CD4-positive, alpha-beta T cell (primary cell): ENCODE measurements at regions not wholly inside any gene's neighbourhood (a gene's known extent, or its start where the extent isn't known, plus 50 kb on each side); places are given as distances from the start of the nearest gene placed in this dataset.

Experiments used
- ATAC-seq: fragments of 200-7000 bp; cut with Tn5 transposase; one replicate; pipeline ENCODE4 v1.10.0; 2022; ENCODE audit warnings: mild to moderate bottlenecking; ENCODE audit not compliant: poor library complexity
- CTCF ChIA-PET: fragments of 350-600 bp; sonication (Branson Sonifier 250); formaldehyde crosslinking; loops from one replicate; lab custom pipeline; 2021; ENCODE audit warnings: antibody characterized with exemption, inconsistent platforms; lab: Charles Lee
- POLR2A ChIA-PET: fragments of 350-600 bp; sonication (Branson Sonifier 250); formaldehyde crosslinking; loops from one replicate; lab custom pipeline; 2021; ENCODE audit warnings: antibody characterized with exemption, inconsistent platforms; lab: Charles Lee
- DNase-seq, 14 experiments: peaks; one replicate each; pipeline ENCODE4 v3.0.0-alpha.2; 2013 to 2020; ENCODE audit warnings: mixed read lengths in 2 of 14
- H3K27ac ChIP-seq, 2 donors: one replicate each; pipeline versions ENCODE4 v1.5.1 to v1.7.0; 2013; ENCODE audit warnings: low read length in 2 of 2, low read depth in 1 of 2, mild to moderate bottlenecking in 1 of 2
- H3K27me3 ChIP-seq, 2 experiments: 1 replicate in 1 of 2; 2 replicates in 1 of 2; pipeline versions ENCODE4 v1.6.1 to v1.7.0; 2013; ENCODE audit warnings: low read length in 2 of 2, control low read depth in 1 of 2, mild to moderate bottlenecking in 1 of 2, moderate library complexity in 1 of 2; ENCODE audit not compliant: insufficient read depth in 2 of 2, control insufficient read depth in 1 of 2
- H3K36me3 ChIP-seq: one replicate; pipeline ENCODE4 v1.6.1; 2013; ENCODE audit warnings: low read length, control low read depth; ENCODE audit not compliant: insufficient read depth
- H3K4me1 ChIP-seq: one replicate; pipeline ENCODE4 v1.6.1; 2013; ENCODE audit warnings: low read length, control low read depth; ENCODE audit not compliant: insufficient read depth
- H3K4me3 ChIP-seq: one replicate; pipeline ENCODE4 v1.5.1; 2013; ENCODE audit warnings: mild to moderate bottlenecking, low read length, moderate library complexity
- H3K9me3 ChIP-seq, 2 experiments: 1 replicate in 1 of 2; 2 replicates in 1 of 2; pipeline versions ENCODE4 v1.6.1 to v1.7.0; 2013; ENCODE audit warnings: low read length in 2 of 2, mild to moderate bottlenecking in 2 of 2, control low read depth in 1 of 2, moderate library complexity in 1 of 2; ENCODE audit not compliant: control insufficient read depth in 1 of 2, insufficient read depth in 1 of 2
- H3K27ac Mint-ChIP-seq: one replicate; pipeline ENCODE4 v1.8.0; 2020; ENCODE audit warnings: mixed read lengths
- H3K27me3 Mint-ChIP-seq: one replicate; pipeline ENCODE4 v1.8.0; 2021; ENCODE audit warnings: mixed read lengths
- H3K36me3 Mint-ChIP-seq: one replicate; pipeline ENCODE4 v1.8.0; 2021; ENCODE audit warnings: low read depth, mixed read lengths
- H3K4me1 Mint-ChIP-seq: one replicate; pipeline ENCODE4 v1.8.0; 2021; ENCODE audit warnings: low read depth, mixed read lengths
- H3K4me3 Mint-ChIP-seq: one replicate; pipeline ENCODE4 v1.8.0; 2020; ENCODE audit warnings: mild to moderate bottlenecking, mixed read lengths
- H3K9me3 Mint-ChIP-seq: one replicate; pipeline ENCODE4 v1.8.0; 2020; ENCODE audit warnings: mixed read lengths
- intact Hi-C, 2 experiments: fragments of 100-400 bp; cut with DNase I in 1 of 2; cut with micrococcal nuclease in 1 of 2; formaldehyde crosslinking; loops; one replicate each; pipeline versions ENCODE4 v1.15.1 to v1.9.0; 2023 to 2025; cut with DNase I, micrococcal nuclease
- TF ChIP-seq, protein P1 (sequence below): fragments of 200-600 bp; IDR thresholded peaks from one replicate; pipeline ENCODE4 v1.8.0; 2022; ENCODE audit warnings: antibody characterized with exemption, mild to moderate bottlenecking

GRCh38 chr20:59547596-59547995, 56.7 kb upstream of the PHACTR3 start:
- ChIA-PET CTCF (no interaction called here), POLR2A (no interaction called here)
- intact Hi-C loops: no loop called here
- Histone ChIP-seq H3K4me1 (no peaks in the 10 kb centered on the region), H3K36me3 (no peaks in the 10 kb centered on the region), H3K27ac (no peak overlapping the region), H3K4me3 (no peak overlapping the region), H3K27me3 (peaks cover 5 to 19% of the 10 kb centered on the region in 2 experiments), H3K9me3 (peaks cover 0 to 5% of the 10 kb centered on the region in 2 experiments)
- Mint-ChIP-seq H3K36me3 (no peaks in the 10 kb centered on the region), H3K9me3 (no peaks in the 10 kb centered on the region), H3K4me3 (no peak overlapping the region), H3K4me1 (no peaks in the 10 kb centered on the region), H3K27me3 (peaks cover 45% of the 10 kb centered on the region), H3K27ac (no peak overlapping the region)
- TF ChIP-seq, protein P1, sequence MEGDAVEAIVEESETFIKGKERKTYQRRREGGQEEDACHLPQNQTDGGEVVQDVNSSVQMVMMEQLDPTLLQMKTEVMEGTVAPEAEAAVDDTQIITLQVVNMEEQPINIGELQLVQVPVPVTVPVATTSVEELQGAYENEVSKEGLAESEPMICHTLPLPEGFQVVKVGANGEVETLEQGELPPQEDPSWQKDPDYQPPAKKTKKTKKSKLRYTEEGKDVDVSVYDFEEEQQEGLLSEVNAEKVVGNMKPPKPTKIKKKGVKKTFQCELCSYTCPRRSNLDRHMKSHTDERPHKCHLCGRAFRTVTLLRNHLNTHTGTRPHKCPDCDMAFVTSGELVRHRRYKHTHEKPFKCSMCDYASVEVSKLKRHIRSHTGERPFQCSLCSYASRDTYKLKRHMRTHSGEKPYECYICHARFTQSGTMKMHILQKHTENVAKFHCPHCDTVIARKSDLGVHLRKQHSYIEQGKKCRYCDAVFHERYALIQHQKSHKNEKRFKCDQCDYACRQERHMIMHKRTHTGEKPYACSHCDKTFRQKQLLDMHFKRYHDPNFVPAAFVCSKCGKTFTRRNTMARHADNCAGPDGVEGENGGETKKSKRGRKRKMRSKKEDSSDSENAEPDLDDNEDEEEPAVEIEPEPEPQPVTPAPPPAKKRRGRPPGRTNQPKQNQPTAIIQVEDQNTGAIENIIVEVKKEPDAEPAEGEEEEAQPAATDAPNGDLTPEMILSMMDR: no peak
- ATAC-seq (no peak), DNase-seq (no peak)
